Colonic mucosa (tissue), 4 donors: ENCODE measurements at regions not wholly inside any gene's neighbourhood (a gene's known extent, or its start where the extent isn't known, plus 50 kb on each side); places are given as distances from the start of the nearest gene placed in this dataset.

Experiments used
- DNase-seq: peaks from one replicate; pipeline ENCODE4 v3.0.0-alpha.2; 2020
- H3K27ac ChIP-seq: fragments of 200-600 bp; one replicate; pipeline ENCODE4 v1.8.0; 2021
- H3K27me3 ChIP-seq: fragments of 200-600 bp; one replicate; pipeline ENCODE4 v1.8.0; 2021
- H3K36me3 ChIP-seq: fragments of 200-600 bp; one replicate; pipeline ENCODE4 v1.8.0; 2021
- H3K4me1 ChIP-seq: fragments of 200-600 bp; one replicate; pipeline ENCODE4 v1.8.0; 2021; ENCODE audit warnings: mild to moderate bottlenecking
- H3K4me3 ChIP-seq: fragments of 200-600 bp; one replicate; pipeline ENCODE4 v1.8.0; 2021
- H3K9ac ChIP-seq, 2 donors: one replicate each; pipeline ENCODE4 v1.7.0; 2013; ENCODE audit warnings: control low read depth in 2 of 2, low read depth in 2 of 2, low read length in 2 of 2
- H3K9me3 ChIP-seq: fragments of 200-600 bp; one replicate; pipeline ENCODE4 v1.8.0; 2021
- CTCF ChIP-seq: fragments of 200-600 bp; IDR thresholded peaks from one replicate; pipeline ENCODE4 v1.8.0; 2022; ENCODE audit warnings: antibody characterized with exemption, mild to moderate bottlenecking
- intact Hi-C: fragments of 100-400 bp; cut with DNase I; formaldehyde crosslinking; loops from one replicate; pipeline ENCODE4 v1.14.1; 2022
- donor health status: healthy.
- donor health status: DM: no; HTN: no; CAD: no.
- donor health status: DM: no; HTN: no; CAD: no.

- Histone ChIP-seq H3K9me3 (no peaks in the 10 kb centered on the region), H3K4me1 (no peaks in the 10 kb centered on the region), H3K27me3 (no peaks in the 10 kb centered on the region), H3K36me3 (no peaks in the 10 kb centered on the region), H3K4me3 (no peak overlapping the region), H3K9ac (no peak overlapping the region), H3K27ac (peak overlapping the region; percentile 15)
- intact Hi-C loops: no loop called here
- no peak for TF ChIP-seq CTCF
- no peak for DNase-seq
Observed at GRCh38 chr16:52756812-52757517, 210.0 kb upstream of the TOX3 start.

GRCh38 chr16:52755396-52755795 is 208.5 kb upstream of the TOX3 start:
- no peak for TF ChIP-seq CTCF
- no peak overlapping the region for H3K27ac ChIP-seq
- no peak overlapping the region for H3K4me3 ChIP-seq
- DNase-seq: no peak
- H3K9ac ChIP-seq: no peak overlapping the region
- no peaks in the 10 kb centered on the region for H3K9me3 ChIP-seq
- H3K27me3 ChIP-seq: no peaks in the 10 kb centered on the region
- no peaks in the 10 kb centered on the region for H3K4me1 ChIP-seq
- no peaks in the 10 kb centered on the region for H3K36me3 ChIP-seq
- intact Hi-C loops: no loop called here

- no peak overlapping the region for H3K9ac ChIP-seq
- no peak overlapping the region for H3K4me3 ChIP-seq
- no peaks in the 10 kb centered on the region for H3K9me3 ChIP-seq
- H3K36me3 ChIP-seq: no peaks in the 10 kb centered on the region
- H3K4me1 ChIP-seq: no peaks in the 10 kb centered on the region
- intact Hi-C loops: no loop called here
- DNase-seq: no peak
- no peak for TF ChIP-seq CTCF
- no peak overlapping the region for H3K27ac ChIP-seq
- H3K27me3 ChIP-seq: no peaks in the 10 kb centered on the region
Observed at GRCh38 chr16:52751035-52751434, 204.1 kb upstream of the TOX3 start.

- H3K9ac ChIP-seq: no peak overlapping the region
- no peaks in the 10 kb centered on the region for H3K27me3 ChIP-seq
- no peak overlapping the region for H3K4me3 ChIP-seq
- no peak for DNase-seq
- H3K27ac ChIP-seq: no peak overlapping the region
- H3K4me1 ChIP-seq: no peaks in the 10 kb centered on the region
- intact Hi-C loops: no loop called here
- H3K36me3 ChIP-seq: no peaks in the 10 kb centered on the region
- no peak for TF ChIP-seq CTCF
- H3K9me3 ChIP-seq: no peaks in the 10 kb centered on the region
Observed at GRCh38 chr16:52748741-52749140, 201.8 kb upstream of the TOX3 start.

GRCh38 chr16:52747088-52747595 is 200.2 kb upstream of the TOX3 start:
- no peak for TF ChIP-seq CTCF
- intact Hi-C loops: no loop called here
- no peak for DNase-seq
- no peak overlapping the region for H3K27ac ChIP-seq
- H3K9ac ChIP-seq: no peak overlapping the region
- no peaks in the 10 kb centered on the region for H3K9me3 ChIP-seq
- H3K36me3 ChIP-seq: no peaks in the 10 kb centered on the region
- H3K27me3 ChIP-seq: no peaks in the 10 kb centered on the region
- no peak overlapping the region for H3K4me3 ChIP-seq
- H3K4me1 ChIP-seq: no peaks in the 10 kb centered on the region
